HG03175 (cell line): ENCODE measurements at regions not wholly inside any gene's neighbourhood (a gene's known extent, or its start where the extent isn't known, plus 50 kb on each side); places are given as distances from the start of the nearest gene placed in this dataset.

Experiments used
- ATAC-seq: cut with Tn5 transposase; IDR thresholded peaks from one replicate; pipeline ENCODE4 v1.9.1; 2021; ENCODE audit warnings: mild to moderate bottlenecking, moderate library complexity; ENCODE audit not compliant: unreplicated experiment

- no peak for ATAC-seq
These were observed 54.2 kb downstream of the TMEM100 start for GRCh38 chr17:55668312-55668920.

DNA sequence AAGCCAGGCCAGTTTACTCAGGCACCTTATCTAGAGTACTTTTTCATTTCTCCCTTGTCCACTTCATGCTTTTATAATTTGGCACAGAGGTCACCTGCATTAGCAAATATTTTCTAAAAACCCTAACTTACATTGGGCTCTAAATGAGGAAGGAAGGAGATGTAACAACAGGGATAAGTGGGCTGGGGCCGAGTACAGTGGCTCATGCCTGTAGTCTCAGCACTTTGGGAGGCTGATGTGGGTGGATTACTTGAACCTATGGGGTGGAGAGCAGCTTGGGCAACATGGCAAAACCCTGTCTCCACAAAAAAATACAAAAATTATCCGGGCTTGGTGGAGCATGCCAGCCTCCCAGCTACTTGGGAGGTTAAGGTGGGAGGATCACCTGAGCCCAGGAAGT is 55.9 kb downstream of the TMEM100 start:
- no peak for ATAC-seq

DNA sequence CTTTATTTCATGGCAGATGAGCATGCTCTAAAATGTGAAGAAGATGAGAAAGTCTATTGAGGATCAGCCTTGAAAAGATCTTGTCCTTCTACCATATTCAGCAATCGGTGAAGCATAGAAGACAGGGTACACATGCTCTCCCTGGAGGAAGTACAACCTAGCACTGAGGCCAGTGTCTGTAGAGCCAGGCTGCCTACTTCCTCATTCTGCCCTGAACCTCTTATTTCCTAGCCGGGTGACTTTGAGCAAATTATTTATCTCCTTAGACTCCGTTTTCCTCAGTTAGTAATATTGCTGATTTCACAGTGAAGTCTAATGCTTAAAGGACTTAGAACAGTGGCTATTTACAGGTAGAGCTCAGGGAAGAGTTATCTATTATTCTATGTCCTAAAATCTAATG is 58.4 kb downstream of the TMEM100 start:
- peak; percentile 94 for ATAC-seq

- no peak for ATAC-seq
These were observed 59.3 kb downstream of the TMEM100 start for GRCh38 chr17:55663400-55663799.

- ATAC-seq = no peak
These were observed 60.5 kb downstream of the TMEM100 start for GRCh38 chr17:55661963-55662834.

GRCh38 chr17:55661256-55661758 is 61.4 kb downstream of the TMEM100 start:
- ATAC-seq = no peak

DNA sequence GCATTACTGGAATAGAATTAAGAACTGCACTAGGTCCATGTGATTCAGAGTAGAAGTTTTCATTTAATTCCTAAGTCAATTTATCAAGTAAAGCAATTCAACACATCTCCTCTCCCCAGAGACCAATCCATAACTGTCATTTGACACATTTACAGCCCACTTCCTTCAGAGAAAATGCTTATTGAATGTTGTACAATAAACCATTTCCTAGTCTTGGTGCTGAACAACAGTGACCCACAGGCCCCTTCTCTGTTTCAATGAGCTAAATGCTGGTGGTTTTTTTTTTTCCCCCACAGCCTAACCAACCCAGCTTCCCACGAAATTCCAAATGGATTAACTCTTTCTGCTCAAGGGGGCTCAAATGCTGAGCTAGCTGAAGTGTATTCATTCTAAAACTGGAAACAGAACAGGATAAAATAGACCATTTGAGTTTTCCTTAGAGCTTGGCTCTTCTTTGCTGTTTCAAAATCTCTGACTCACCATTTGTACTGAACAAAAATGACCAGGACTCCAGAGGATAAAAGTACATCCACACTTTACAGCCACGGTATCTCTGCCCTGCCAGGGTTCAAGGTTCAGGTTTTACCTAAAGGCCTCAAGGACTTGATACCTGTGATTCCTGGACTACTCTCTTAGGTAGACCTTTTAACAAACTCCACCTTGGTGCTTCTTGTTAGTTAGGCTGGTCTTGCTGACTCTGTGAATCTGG is 62.3 kb downstream of the TMEM100 start:
- ATAC-seq = no peak

DNA sequence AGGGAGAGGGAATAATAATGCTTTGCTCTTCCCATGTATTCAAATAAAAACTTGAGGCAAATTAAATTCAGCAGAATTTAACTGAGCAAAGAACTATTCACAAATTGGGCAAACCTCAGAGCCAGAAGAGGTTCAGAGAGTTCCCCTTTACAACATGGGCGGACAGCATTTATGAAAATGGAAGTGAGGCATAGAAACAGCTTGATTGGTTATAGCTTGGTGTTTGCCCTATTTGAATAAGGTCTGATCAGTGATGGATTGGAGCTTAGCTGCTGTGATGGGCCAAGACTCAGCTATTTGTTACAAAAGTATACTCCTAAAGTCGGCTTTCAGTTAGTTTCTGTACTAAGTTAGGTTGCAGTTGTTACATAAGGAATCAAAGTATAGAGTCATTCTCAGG is 63.0 kb downstream of the TMEM100 start:
- ATAC-seq = no peak

GRCh38 chr17:55655777-55656176 is 66.9 kb downstream of the TMEM100 start:
- no peak for ATAC-seq

DNA sequence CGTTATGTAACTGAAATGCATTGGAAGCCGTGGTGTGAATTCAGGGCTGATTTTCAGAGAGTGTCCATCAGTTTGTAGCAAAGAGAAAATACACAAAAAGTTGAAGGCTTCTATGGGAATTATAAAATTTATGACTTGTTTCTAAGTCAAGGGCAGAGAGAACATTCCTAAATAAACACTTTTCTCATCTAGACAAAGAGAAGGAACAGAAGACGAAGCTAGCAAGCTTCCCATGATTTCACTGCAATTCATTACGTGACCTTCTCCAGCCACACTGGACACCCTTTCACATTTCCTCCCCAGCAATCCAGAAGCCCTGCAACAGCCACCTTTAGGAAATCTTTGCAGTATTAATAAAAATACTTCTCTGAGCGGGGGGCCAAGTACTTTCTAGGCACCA is 67.8 kb downstream of the TMEM100 start:
- no peak for ATAC-seq

GRCh38 chr17:55654022-55654421 is 68.6 kb downstream of the TMEM100 start:
- ATAC-seq = no peak

- no peak for ATAC-seq
These were observed 69.8 kb downstream of the TMEM100 start for GRCh38 chr17:55652825-55653224.

- no peak for ATAC-seq
These were observed 70.4 kb downstream of the TMEM100 start for GRCh38 chr17:55652114-55652823.

- no peak for ATAC-seq
These were observed 72.6 kb downstream of the TMEM100 start for GRCh38 chr17:55649957-55650597.

GRCh38 chr17:55648086-55648485 is 74.6 kb downstream of the TMEM100 start:
- no peak for ATAC-seq

DNA sequence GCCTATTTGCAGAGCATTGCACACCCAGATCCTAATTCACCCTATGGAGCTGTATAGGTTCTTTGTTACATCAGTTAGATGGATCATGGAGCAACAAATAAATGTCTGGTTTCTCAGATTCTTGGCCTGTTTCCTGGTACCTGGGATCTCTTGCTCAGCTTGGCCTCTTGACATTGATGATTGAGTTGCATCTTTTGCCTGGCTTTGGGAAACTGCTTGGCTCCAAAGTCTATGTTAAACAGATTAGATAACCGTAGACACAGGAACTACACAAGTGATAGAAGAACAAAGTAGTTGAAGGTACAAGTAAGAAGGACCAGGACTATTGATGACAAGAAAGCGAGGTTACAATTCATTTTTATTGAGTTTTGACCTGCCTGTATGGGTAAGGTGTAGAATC is 77.3 kb downstream of the TMEM100 start:
- ATAC-seq = no peak

DNA sequence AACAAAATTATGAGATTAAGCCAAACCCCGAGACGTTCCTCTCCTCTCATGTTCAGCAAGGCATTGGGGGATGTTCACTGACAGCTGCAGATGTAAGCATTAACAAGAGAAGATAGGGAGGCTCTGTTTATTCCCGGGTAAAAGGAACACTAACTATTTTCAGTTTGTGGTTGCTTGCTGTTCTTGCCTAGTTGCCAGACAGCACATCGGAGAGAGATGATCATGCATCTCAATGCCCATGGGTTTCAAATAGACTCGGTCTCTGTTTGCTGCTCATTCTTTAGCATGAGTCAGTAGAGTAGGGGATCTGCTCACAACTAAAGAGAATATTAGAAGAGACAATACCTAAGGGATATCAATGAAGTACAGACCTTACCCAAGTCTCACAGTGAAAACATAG is 78.3 kb downstream of the TMEM100 start:
- ATAC-seq = no peak

GRCh38 chr17:55642741-55643140 is 79.9 kb downstream of the TMEM100 start:
- ATAC-seq = no peak

DNA sequence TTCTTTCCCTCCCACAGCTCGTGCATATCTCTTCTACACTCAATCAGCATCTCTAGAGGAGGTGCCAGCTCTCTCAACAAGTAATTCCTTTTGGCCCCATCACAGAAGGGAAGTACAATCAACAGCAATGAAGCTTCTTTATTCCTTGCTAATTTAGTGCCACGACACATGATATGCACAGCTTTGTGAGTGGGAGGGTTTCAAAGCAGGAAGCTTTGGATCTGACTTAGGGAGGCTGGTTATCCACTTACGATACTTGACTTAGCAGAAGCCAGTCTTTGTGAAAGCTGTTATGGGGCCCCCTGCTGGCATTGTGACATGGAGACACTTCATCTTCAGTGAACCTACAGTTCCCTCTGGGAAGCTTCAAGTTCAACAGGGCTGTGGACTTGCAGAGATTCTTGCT is 81.0 kb downstream of the TMEM100 start:
- ATAC-seq = peak; percentile 58

GRCh38 chr17:55639096-55639495 is 83.6 kb downstream of the TMEM100 start:
- ATAC-seq = no peak
